NCI-H774 (cell line): ENCODE measurements at regions not wholly inside any gene's neighbourhood (a gene's known extent, or its start where the extent isn't known, plus 50 kb on each side); places are given as distances from the start of the nearest gene placed in this dataset.

Experiments used
- DNase-seq: peaks from one replicate; lab custom pipeline; 2025; lab: John Stamatoyannopoulos, UW

DNA sequence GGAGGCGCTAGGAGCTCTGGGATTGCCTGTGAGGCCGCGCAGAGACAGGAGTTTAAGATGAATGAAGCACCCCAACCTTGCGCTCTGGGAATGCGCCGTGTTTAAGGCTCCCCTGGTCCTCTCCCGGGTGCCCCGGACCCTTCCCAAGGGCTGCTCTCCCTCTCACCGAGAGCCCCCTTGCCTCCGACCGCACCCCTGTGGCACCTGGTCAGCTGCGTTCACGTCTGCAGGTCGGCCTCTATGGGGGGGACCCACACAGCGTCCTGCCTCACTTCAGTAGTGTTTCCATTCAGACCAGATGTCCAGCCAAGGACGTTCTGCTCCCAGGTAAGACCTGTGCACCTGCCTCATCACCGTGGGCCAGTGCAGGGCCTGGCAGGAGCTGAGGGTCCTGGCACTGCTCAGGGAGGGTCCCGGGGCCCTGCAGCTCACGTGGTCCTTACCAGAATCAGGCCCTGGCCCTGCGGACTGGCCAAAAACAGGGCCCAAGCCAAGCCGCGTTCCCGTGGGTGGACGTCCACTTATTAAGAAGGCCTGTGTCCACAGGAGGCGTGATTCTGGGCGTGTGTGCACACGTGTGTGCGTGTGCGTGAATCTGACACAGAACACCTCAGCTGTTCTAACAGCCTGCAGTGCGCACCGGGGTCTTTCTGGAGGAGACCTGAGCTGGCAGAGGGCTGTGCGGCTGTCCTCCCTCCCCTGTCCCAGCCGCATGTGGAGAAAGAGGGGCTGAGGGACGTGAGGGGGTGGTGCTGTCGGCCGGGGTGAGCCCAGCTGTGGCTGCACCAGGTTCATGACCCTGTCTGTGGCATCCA lies 79.9 kb upstream of the BHLHE23 start:
- DNase-seq, result no peak

GRCh38 chr20:63085151-63085861 lies 78.5 kb upstream of the BHLHE23 start:
- DNase-seq, result no peak

DNA sequence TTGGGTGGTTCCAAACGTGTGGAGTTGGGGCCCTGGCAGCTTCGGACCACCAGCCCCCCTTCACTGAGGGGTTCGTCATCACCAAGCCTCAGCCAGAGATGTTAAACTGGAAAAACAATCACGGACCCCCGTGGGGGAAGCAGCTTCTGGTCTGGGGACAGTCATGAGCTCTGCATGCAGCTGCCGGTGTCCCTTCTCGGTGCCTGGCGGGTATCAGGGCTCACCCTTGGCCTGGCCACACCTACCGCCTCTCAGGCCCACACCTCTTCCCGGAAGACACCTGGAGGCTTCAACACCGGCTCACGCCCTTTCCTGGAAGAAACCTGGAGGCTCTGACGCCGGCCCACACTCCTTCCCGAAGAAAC lies 77.8 kb upstream of the BHLHE23 start:
- no peak for DNase-seq

- no peak for DNase-seq
These were observed 77.2 kb upstream of the BHLHE23 start for GRCh38 chr20:63083831-63084562.

- no peak for DNase-seq
These were observed 76.4 kb upstream of the BHLHE23 start for GRCh38 chr20:63082939-63083735.

- DNase-seq, result no peak
These were observed 75.7 kb upstream of the BHLHE23 start for GRCh38 chr20:63082308-63082938.

- DNase-seq, result no peak
These were observed 75.1 kb upstream of the BHLHE23 start for GRCh38 chr20:63081831-63082230.

- DNase-seq, result no peak
These were observed 74.6 kb upstream of the BHLHE23 start for GRCh38 chr20:63081351-63081750.

DNA sequence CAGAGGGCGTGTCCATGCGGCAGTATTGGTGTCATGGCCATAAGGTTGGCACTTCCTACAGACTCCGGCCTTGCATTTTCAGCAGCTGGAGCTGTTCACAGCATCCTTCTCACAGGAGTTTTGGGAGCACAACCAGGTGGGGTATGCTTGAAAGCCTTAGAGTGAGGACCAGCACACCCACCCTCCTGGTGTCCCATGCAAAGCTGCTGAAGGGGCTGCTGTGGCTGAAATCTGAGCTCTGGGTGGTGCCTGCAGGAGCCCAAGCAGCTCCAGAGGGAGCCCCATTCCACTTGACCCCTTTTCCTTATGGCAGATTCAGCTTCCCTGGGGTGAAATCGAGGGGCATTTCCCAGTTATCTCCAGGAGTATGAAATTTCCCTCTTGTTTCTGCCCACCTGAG lies 74.0 kb upstream of the BHLHE23 start:
- no peak for DNase-seq

DNA sequence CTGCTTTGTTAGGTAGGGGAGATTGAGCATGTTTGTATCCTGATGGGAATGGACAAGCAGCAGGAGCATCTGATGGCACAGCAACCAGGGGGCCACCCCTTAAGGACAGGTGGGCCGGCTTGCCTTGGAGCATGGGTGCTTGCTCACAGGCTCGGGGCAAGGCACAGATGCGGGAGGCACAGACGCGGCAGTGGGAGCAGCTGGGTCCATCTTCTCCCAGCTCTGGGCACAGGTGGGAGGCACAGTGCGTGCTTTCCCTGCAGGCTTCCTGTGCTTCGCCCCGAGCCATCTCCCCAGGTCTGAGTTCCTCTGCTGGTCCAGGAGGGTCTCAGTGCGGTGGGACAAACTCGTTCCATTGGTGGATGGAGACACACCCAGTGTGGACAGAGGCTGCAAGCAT lies 73.6 kb upstream of the BHLHE23 start:
- no peak for DNase-seq

- DNase-seq, result no peak
These were observed 73.2 kb upstream of the BHLHE23 start for GRCh38 chr20:63079971-63080370.

DNA sequence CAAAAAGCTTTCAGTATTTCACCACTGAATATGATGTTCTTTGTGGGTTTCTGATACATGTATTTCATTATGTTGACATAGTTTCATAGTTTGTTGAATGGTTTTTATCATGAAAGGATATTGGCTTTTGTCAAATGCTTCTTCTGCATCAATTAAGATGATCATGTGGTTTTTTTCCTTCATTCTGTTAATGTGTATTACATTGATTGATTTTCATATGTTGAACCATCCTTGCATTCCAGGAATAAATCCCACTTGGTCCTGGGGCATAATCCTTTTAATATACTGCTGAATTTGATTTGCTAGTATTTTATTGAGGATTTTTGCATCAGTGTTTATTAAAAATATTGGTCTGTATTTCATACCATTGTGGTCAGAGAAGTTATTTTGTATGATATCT lies 70.9 kb upstream of the BHLHE23 start:
- DNase-seq, result no peak

DNA sequence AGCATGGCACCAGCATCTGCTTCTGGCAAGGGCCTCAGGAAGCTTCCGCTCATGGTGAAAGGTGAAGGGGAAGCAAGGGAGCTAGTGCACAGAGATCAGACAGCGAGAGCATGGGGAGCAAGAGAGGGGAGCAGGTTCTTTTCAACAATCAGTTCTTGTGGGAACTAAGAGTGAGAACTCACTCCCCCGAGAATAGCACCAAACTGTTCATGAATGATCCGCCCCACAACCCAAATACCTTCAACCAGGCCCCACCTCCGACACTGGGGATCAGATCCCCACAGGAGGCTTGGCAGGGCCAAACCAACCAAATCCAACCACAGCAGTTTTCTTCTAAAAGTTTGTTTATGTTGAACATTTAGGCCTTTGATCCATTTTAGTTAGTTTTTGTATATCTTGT lies 69.7 kb upstream of the BHLHE23 start:
- DNase-seq, result no peak

GRCh38 chr20:63074631-63075030 lies 67.9 kb upstream of the BHLHE23 start:
- DNase-seq, result no peak

DNA sequence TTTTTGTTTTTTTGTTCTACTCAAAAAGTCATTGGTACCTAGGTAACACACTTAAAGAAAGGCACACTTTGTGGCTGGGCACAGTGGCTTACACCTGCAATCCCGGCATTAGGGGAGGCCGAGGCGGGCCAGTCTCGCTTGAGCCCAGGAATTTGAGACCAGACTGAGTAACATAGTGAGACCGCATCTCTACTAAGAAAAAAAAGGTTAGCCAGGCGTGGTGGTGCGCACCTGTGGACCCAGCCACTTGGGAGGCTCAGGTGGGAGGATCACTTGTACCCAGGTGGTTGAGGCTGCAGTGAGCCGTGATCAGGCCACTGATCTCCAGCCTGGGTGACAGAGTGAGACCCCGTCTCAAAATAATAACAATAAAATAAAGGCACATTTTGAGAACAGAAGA lies 67.4 kb upstream of the BHLHE23 start:
- DNase-seq, result no peak

- DNase-seq, result no peak
These were observed 66.9 kb upstream of the BHLHE23 start for GRCh38 chr20:63073738-63074065.

GRCh38 chr20:63072991-63073737 lies 66.4 kb upstream of the BHLHE23 start:
- DNase-seq, result no peak

- DNase-seq, result no peak
These were observed 65.5 kb upstream of the BHLHE23 start for GRCh38 chr20:63072231-63072791.

DNA sequence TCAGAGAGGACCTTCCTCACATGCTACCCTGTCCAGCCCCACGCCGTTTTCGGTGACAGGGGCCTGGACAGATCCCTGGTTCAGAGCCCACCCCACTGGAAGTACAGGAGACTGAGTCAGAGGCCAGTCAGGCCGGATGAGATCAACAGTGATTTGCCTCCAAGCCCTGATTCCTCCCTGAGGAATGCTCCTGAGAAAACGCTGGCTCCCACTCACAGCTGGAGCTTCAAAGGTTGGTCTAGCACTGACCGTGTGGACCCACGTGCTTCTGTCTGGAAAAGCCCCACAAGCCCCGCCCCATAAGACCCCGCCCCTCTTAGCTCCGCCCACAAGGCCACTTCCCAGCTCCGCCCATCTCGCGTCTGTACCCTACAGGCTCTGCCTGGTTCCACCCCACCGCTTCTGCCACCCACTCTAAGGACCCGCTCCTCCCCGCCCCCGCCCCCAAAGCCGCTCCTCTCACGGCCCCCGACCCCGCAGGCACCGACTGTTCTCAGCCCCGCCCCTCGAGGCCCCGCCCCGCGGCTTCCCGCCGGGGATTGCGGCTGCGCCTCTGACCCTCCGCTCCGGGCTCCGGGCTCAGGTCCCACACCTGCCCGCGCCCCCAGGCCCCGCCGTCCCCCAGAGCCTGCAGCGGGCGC lies 64.9 kb upstream of the BHLHE23 start:
- no peak for DNase-seq
